Esophagus muscularis mucosa (tissue), 4 donors: ENCODE measurements at regions not wholly inside any gene's neighbourhood (a gene's known extent, or its start where the extent isn't known, plus 50 kb on each side); places are given as distances from the start of the nearest gene placed in this dataset.

Experiments
- DNase-seq: peaks from one replicate; pipeline ENCODE4 v3.0.0-alpha.2; 2017; ENCODE audit errors: extremely low spot score
- H3K27ac ChIP-seq, 4 donors: fragments of 200-600 bp; sonication (generic); replicated peaks in 1 of 4; 1 replicate in 3 of 4; 2 replicates in 1 of 4; pipeline ENCODE4 v1.5.1; 2016 to 2019; ENCODE audit warnings: mild to moderate bottlenecking in 1 of 4
- H3K27me3 ChIP-seq, 4 donors: fragments of 200-600 bp; sonication (generic); one replicate each; pipeline versions ENCODE4 v1.5.1 to v1.6.0; 2016 to 2019
- H3K36me3 ChIP-seq, 4 donors: fragments of 200-600 bp; sonication (generic); one replicate each; pipeline ENCODE4 v1.5.1; 2016 to 2019
- H3K4me1 ChIP-seq, 4 donors: fragments of 200-600 bp; sonication (generic); one replicate each; pipeline ENCODE4 v1.5.1; 2016 to 2019
- H3K4me3 ChIP-seq, 4 donors: fragments of 200-600 bp; sonication (generic); 1 replicate in 2 of 4; 2 replicates in 2 of 4; pipeline ENCODE4 v1.5.1; 2016 to 2019; ENCODE audit warnings: mild to moderate bottlenecking in 4 of 4, moderate library complexity in 1 of 4
- H3K9me3 ChIP-seq, 4 donors: fragments of 200-600 bp; sonication (generic); 1 replicate in 3 of 4; 2 replicates in 1 of 4; pipeline ENCODE4 v1.5.1; 2016 to 2019
- EP300 ChIP-seq: sonication (generic); formaldehyde crosslinking; IDR thresholded peaks from one replicate; pipeline ENCODE4 v1.6.1; 2017; ENCODE audit warnings: antibody characterized with exemption
- POLR2A ChIP-seq: fragments of 450-650 bp; IDR thresholded peaks from one replicate; pipeline ENCODE4 v1.6.1; 2017; ENCODE audit warnings: antibody characterized with exemption, moderate library complexity, mild to moderate bottlenecking, low read depth
- POLR2AphosphoS5 ChIP-seq, 2 donors: sonication (generic); formaldehyde crosslinking; IDR thresholded peaks; one replicate each; pipeline ENCODE4 v1.6.1; 2017; ENCODE audit warnings: antibody characterized with exemption in 2 of 2
- WGBS: methylation state at CpG from one replicate; pipeline ENCODE4 v1.1.5; 2018; 5-methylcytosine and 5-hydroxymethylcytosine counted together
- intact Hi-C: fragments of 100-400 bp; cut with DNase I; formaldehyde crosslinking; loops from one replicate; pipeline ENCODE4 v1.15.1; 2023
- TF ChIP-seq, protein P1 (sequence below), 3 experiments: fragments of 200-600 bp in 2 of 3; fragments of 450-650 bp in 1 of 3; sonication (generic) in 2 of 3; IDR thresholded peaks; one replicate each; pipeline ENCODE4 v1.5.1; 2017 to 2019; ENCODE audit warnings: antibody characterized with exemption in 3 of 3, mild to moderate bottlenecking in 2 of 3, moderate library complexity in 1 of 3

DNA sequence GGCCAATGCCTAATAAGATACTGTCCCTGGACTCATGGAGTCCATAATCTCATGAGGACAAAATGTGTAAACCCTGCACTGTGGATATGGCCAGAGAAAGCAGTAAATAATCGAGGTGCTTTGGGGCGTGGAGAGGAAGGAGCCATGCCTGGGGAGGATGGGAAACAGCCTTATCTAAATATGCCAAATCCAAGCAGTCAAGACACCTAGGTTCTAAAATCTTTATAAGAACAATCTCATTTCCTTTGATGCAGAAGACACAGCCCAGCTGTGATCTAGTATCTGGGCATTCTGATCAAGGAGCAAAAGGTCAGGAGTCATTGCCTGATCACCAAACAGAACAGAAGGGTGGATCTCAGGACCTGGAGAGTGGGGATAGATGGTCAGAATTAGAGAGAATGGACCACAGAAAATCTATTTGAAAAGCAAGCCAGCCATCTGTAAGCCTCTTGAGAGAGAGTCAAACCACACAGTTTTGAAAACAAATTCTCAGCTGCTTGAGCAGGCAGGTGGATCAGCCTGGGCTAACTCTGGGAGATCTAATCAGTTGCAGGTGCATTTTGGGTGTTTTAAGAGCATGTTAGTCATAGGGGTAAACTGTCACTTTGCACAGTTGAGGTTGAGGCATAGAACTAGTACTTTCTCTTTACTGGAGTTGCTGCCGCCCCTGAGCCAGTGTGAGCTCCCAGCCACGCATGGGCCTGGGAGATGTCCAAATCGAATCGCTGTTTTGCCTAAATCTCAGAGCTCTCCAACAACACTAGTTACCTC is 130.8 kb upstream of the TNFAIP3 start:
- 93% methylated on average over 6 of the region's 6 CpGs for WGBS
- Histone ChIP-seq H3K4me3 (no peak overlapping the region), H3K27me3 (no peaks in the 10 kb centered on the region), H3K36me3 (no peaks in the 10 kb centered on the region), H3K9me3 (no peaks in the 10 kb centered on the region), H3K4me1 (peaks cover 0 to 5% (median 1%) of the 10 kb centered on the region in 4 donors), H3K27ac (no peak overlapping the region)
- no peak for DNase-seq
- no peak for TF ChIP-seq POLR2AphosphoS5 (IDR thresholded peaks at IDR 0.05)
- no peak for TF ChIP-seq POLR2A
- TF ChIP-seq, protein P1, sequence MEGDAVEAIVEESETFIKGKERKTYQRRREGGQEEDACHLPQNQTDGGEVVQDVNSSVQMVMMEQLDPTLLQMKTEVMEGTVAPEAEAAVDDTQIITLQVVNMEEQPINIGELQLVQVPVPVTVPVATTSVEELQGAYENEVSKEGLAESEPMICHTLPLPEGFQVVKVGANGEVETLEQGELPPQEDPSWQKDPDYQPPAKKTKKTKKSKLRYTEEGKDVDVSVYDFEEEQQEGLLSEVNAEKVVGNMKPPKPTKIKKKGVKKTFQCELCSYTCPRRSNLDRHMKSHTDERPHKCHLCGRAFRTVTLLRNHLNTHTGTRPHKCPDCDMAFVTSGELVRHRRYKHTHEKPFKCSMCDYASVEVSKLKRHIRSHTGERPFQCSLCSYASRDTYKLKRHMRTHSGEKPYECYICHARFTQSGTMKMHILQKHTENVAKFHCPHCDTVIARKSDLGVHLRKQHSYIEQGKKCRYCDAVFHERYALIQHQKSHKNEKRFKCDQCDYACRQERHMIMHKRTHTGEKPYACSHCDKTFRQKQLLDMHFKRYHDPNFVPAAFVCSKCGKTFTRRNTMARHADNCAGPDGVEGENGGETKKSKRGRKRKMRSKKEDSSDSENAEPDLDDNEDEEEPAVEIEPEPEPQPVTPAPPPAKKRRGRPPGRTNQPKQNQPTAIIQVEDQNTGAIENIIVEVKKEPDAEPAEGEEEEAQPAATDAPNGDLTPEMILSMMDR (IDR thresholded peaks at IDR 0.05): no peak
- no peak for TF ChIP-seq EP300
- intact Hi-C loops: no loop called here

DNA sequence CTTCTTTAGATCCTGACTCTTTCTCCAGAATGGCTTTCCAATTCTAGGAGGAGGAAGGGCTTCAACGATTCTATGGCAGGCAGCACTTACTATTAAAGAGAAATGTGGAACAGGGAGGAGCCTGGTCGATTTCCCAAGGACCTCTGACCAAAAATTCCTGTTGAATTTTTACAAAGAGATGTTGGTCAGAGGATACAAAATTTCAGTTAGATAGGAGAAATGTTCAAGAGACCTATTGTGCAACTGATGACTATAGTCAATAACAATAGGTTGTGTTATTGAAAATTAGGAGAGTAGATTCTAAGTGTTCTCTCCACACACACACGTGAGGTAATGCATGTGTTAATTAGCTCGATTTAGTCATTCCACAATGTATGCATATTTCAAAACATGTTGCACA is 130.1 kb upstream of the TNFAIP3 start:
- no peak overlapping the region for H3K4me3 ChIP-seq
- no peaks in the 10 kb centered on the region for H3K9me3 ChIP-seq
- intact Hi-C loops: no loop called here
- DNase-seq: no peak
- H3K36me3 ChIP-seq: no peaks in the 10 kb centered on the region
- no peaks in the 10 kb centered on the region for H3K27me3 ChIP-seq
- TF ChIP-seq POLR2A (no peak), POLR2AphosphoS5 (IDR thresholded peaks at IDR 0.05) (no peak), EP300 (no peak)
- TF ChIP-seq, protein P1 (IDR thresholded peaks at IDR 0.05): no peak
- H3K4me1 ChIP-seq: peaks cover 0 to 5% (median 1%) of the 10 kb centered on the region in 4 donors
- WGBS: 68% methylated on average over 4 of the region's 4 CpGs
- H3K27ac ChIP-seq: no peak overlapping the region

DNA sequence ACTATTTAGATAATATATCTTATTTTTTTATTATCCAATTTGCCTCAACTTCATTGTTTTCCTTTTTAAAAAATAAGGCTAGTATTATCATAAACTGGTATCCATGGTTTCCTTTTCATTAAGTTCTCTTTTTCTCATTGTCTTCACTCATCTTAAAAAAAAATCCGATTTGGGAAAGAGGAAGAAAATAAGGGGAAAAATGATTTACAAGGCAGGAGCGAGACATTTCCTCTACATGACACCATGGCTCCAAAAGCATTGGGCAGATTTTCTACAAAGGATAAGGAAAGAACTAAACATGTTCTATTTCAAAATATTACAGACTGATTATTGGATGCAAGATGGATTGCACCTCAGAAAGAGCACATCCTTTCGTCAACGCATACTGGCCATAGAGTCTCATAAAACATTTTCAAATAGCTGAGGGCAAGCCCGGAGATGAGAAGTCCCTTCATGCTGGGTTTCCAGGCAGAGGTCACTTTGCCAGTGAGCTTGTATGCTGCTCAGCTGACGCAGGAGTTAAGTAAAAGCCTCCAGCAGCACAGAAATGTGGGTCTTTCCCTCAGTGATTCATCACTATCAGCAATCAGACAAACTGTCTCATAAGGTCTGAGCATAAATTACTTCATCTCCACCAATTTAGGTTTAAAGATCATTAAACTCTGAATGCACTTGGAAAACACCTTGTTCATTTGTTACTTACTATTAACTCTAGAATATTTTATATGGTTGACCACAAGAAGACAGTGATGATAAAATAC is 129.0 kb upstream of the TNFAIP3 start:
- 63% methylated on average over 6 of the region's 6 CpGs for WGBS
- H3K27me3 ChIP-seq: no peaks in the 10 kb centered on the region
- TF ChIP-seq POLR2AphosphoS5 (IDR thresholded peaks at IDR 0.05) (no peak), POLR2A (no peak), EP300 (no peak)
- TF ChIP-seq, protein P1 (IDR thresholded peaks at IDR 0.05): no peak
- H3K4me1 ChIP-seq: peaks cover 0 to 5% (median 1%) of the 10 kb centered on the region in 4 donors
- H3K27ac ChIP-seq: no peak overlapping the region
- intact Hi-C loops: no loop called here
- DNase-seq: no peak
- H3K4me3 ChIP-seq: no peak overlapping the region
- H3K9me3 ChIP-seq: no peaks in the 10 kb centered on the region
- H3K36me3 ChIP-seq: no peaks in the 10 kb centered on the region

DNA sequence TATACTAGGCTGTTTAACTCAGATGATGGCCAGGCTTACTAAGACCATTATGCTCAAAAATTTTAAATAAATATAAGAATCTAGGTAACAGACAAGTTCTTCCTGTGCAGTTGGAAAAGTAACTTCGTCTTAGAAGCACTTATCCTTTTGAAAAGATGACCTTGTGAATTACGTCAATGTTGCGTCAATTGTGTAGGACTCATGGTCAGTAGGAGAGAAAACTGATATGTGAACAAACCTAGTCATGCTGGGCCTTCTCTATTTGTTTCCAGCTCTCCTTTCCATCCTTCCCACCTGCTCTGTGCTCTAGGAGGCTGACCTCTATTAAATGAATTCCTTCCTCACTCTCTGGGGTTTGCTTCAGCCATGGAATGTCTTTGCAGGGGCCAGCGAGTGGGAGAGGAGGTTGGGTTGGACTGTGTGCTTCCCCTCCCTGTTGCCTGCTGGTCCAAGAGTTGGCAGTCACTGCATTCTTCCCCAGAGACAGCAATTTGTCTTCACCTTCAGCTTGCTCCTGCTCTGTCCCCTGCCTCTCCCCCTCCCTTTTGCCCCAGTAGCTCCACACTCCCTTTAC is 128.0 kb upstream of the TNFAIP3 start:
- TF ChIP-seq POLR2AphosphoS5 (IDR thresholded peaks at IDR 0.05) (no peak), POLR2A (no peak), EP300 (no peak)
- TF ChIP-seq, protein P1 (IDR thresholded peaks at IDR 0.05): no peak
- intact Hi-C loops: no loop called here
- WGBS: 95% methylated on average over 4 of the region's 4 CpGs
- no peak for DNase-seq
- Histone ChIP-seq H3K27ac (no peak overlapping the region), H3K9me3 (no peaks in the 10 kb centered on the region), H3K27me3 (no peaks in the 10 kb centered on the region), H3K36me3 (no peaks in the 10 kb centered on the region), H3K4me1 (peaks cover 0 to 5% (median 1%) of the 10 kb centered on the region in 4 donors), H3K4me3 (no peak overlapping the region)
